ES-I3 (cell line): ENCODE measurements at regions not wholly inside any gene's neighbourhood (a gene's known extent, or its start where the extent isn't known, plus 50 kb on each side); places are given as distances from the start of the nearest gene placed in this dataset.

Experiments
- H3K36me3 ChIP-seq: 2 replicates; pipeline ENCODE4 v1.6.1; 2013; ENCODE audit warnings: mild to moderate bottlenecking, low read length, control low read depth, moderate library complexity; ENCODE audit not compliant: insufficient read depth
- H3K4me1 ChIP-seq: 2 replicates; pipeline ENCODE4 v1.6.1; 2013; ENCODE audit warnings: mild to moderate bottlenecking, control low read depth, low read length; ENCODE audit not compliant: insufficient read depth
- H3K9ac ChIP-seq: 2 replicates; pipeline ENCODE4 v1.6.1; 2013; ENCODE audit warnings: low read depth, mild to moderate bottlenecking, low read length, moderate library complexity
- H3K9me3 ChIP-seq: 2 replicates; pipeline ENCODE4 v1.6.1; 2013; ENCODE audit warnings: mild to moderate bottlenecking, low read length, moderate library complexity; ENCODE audit not compliant: control insufficient read depth, insufficient read depth

DNA sequence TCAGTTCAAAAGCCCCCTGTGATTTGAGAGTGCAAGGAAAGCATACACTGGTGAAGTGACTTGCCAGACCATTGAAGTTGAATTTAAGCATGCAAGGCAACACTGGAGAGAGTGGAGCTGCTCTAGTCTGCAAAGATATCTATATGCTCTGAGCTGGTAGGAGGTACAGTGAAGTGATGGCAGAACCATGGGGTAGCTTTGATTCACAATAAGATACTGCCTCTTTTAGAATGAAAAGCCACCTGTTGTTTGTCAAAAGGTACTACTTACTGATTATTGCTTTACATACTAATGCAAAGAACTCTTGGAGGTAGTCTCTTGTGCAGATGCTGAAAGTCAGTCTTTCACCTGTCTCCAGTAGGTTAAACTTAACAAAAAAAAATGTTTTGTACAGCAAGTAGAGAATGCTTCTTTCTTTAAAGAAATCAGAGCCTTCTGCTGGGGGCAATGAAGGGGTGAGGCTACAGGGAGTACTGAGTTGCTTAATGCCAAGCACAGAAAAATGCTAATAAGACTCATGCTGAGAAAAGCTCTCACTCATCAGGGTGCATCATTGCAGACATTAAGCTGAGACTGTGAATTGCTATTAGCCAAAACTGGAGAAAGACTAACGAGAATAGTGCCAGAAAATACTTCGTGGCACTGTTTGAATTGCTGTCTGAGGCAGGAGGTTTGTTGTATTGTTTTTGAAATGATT lies 1150.5 kb upstream of the TMPRSS15 start:
- Histone ChIP-seq H3K9me3 (no peaks in the 10 kb centered on the region), H3K4me1 (peaks cover 16% of the 10 kb centered on the region; the same call in 1 of the 2 replicates), H3K36me3 (no peaks in the 10 kb centered on the region), H3K9ac (no peak overlapping the region)

DNA sequence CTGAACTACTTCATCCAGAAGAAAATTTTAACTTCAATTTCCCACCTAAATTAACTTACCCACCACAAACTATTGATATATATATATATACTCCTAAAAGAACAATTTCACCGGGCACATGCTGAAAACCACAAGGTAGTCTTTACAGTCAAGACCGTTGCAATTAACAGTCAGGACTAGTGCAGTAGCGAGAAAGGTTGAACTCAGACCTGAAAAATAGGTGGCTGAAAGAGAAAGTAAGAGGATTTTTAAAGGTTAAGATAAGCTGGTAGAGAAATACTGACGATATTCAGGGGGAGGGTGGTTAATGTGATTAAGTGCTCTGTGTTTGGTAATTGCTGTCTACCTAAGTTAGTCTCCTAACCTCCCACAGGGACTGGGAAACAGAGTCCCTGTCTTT lies 1153.5 kb upstream of the TMPRSS15 start:
- no peaks in the 10 kb centered on the region for H3K9me3 ChIP-seq
- H3K36me3 ChIP-seq, result no peaks in the 10 kb centered on the region
- H3K9ac ChIP-seq, result no peak overlapping the region
- H3K4me1 ChIP-seq, result peaks cover 16% of the 10 kb centered on the region; the same call in 1 of the 2 replicates

GRCh38 chr21:19557488-19557887 lies 1153.9 kb upstream of the TMPRSS15 start:
- Histone ChIP-seq H3K4me1 (peaks cover 16% of the 10 kb centered on the region; the same call in 1 of the 2 replicates), H3K36me3 (no peaks in the 10 kb centered on the region), H3K9ac (no peak overlapping the region), H3K9me3 (no peaks in the 10 kb centered on the region)

DNA sequence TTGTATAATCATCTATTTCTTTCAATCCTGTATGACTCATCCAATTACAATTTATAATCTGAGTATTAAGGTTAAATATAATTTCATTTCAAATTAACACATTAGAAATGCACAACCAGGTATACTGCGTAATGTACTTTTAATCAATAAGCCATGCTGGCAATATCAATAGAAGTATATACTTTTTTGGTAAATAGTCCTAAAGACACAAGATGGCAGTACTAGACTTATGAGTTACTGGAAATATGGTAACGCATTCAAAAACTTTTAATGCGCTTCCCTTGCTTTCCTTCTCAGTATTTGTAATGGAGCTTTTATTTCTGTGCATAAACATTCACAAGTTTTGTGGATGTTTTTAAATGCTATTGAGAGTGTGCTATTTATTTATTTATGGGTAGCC lies 1162.0 kb upstream of the TMPRSS15 start:
- H3K9me3 ChIP-seq, result no peaks in the 10 kb centered on the region
- H3K9ac ChIP-seq, result no peak overlapping the region
- H3K4me1 ChIP-seq, result no peaks in the 10 kb centered on the region
- no peaks in the 10 kb centered on the region for H3K36me3 ChIP-seq

DNA sequence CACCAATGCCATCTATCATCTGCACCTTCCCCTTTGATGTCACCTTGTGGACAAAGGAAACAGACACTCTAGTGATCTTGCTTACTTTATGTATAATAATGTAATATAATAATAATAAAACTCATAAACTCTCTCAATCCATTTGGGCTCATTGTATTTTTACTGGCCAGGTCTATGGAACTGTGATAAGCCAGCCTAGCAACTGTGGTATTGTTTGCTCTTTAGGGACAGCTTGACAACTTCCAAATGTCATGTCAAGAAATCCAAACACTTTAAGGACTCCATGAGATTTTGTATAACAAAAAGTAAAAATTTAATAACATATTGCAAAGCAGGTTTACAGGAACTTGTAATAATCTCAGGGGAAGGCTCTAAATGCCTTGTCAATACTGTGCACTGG lies 1163.4 kb upstream of the TMPRSS15 start:
- Histone ChIP-seq H3K9me3 (no peaks in the 10 kb centered on the region), H3K9ac (no peak overlapping the region), H3K4me1 (no peaks in the 10 kb centered on the region), H3K36me3 (no peaks in the 10 kb centered on the region)

DNA sequence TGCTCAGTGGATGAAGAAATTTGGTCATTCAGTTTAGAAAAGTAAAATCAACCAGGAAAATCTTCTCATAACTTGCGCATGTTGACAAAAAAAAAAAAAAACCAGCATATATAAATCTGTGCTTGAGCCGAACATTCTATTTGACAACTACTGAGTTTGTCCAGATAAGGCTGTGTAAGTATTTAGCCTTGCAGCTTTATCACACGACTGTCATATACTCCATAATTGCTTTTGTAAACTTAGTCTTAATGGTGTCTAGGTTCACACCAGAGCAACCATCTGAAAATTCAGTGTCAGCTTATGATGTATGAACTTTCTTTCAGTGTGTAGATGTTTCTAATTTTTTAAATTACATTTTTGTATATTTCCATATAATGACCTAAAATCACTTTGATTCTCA lies 1173.8 kb upstream of the TMPRSS15 start:
- Histone ChIP-seq H3K9me3 (no peaks in the 10 kb centered on the region), H3K36me3 (no peaks in the 10 kb centered on the region), H3K9ac (no peak overlapping the region), H3K4me1 (no peaks in the 10 kb centered on the region)

DNA sequence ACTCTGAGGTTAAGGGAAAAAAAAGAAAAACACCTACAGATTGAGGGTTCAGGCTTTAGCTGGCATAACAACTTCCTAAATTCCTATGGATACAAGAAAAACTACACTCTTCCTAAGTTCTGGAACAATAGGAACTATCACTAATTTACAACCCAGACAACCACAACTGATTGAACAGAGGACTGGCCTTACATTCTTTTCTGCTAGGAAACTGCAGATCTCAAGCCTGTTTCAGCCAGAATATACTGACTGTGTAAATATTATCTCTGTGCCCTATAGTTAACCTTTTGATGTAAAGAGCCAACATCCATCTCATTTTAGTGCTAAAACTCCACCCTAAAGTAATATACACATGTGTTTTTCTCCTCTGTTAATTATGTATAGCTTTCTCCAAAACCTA lies 1186.5 kb upstream of the TMPRSS15 start:
- Histone ChIP-seq H3K4me1 (no peaks in the 10 kb centered on the region), H3K36me3 (no peaks in the 10 kb centered on the region)

GRCh38 chr21:19603011-19603593 lies 1199.5 kb upstream of the TMPRSS15 start:
- no peak overlapping the region for H3K9ac ChIP-seq
- H3K36me3 ChIP-seq, result no peaks in the 10 kb centered on the region
- no peaks in the 10 kb centered on the region; the same call in 1 of the 2 replicates for H3K9me3 ChIP-seq
- peaks cover 8% of the 10 kb centered on the region; the same call in 1 of the 2 replicates for H3K4me1 ChIP-seq

More for the DNA sequence above, 1186.5 kb upstream of the TMPRSS15 start:
- no peaks in the 10 kb centered on the region for H3K9me3 ChIP-seq
- H3K9ac ChIP-seq, result no peak overlapping the region

- Histone ChIP-seq H3K4me1 (peaks cover 8% of the 10 kb centered on the region; the same call in 1 of the 2 replicates), H3K36me3 (no peaks in the 10 kb centered on the region), H3K9me3 (no peaks in the 10 kb centered on the region), H3K9ac (no peak overlapping the region)
Measured at GRCh38 chr21:19608101-19608621, 1204.6 kb upstream of the TMPRSS15 start.

GRCh38 chr21:19609611-19610010 lies 1206.0 kb upstream of the TMPRSS15 start:
- Histone ChIP-seq H3K36me3 (no peaks in the 10 kb centered on the region), H3K9ac (no peak overlapping the region), H3K9me3 (no peaks in the 10 kb centered on the region)

GRCh38 chr21:19621837-19622496 lies 1218.4 kb upstream of the TMPRSS15 start:
- Histone ChIP-seq H3K9me3 (no peaks in the 10 kb centered on the region), H3K36me3 (no peaks in the 10 kb centered on the region), H3K9ac (no peak overlapping the region), H3K4me1 (no peaks in the 10 kb centered on the region)

More at GRCh38 chr21:19609611-19610010, 1206.0 kb upstream of the TMPRSS15 start:
- H3K4me1 ChIP-seq, result peaks cover 8% of the 10 kb centered on the region; the same call in 1 of the 2 replicates

DNA sequence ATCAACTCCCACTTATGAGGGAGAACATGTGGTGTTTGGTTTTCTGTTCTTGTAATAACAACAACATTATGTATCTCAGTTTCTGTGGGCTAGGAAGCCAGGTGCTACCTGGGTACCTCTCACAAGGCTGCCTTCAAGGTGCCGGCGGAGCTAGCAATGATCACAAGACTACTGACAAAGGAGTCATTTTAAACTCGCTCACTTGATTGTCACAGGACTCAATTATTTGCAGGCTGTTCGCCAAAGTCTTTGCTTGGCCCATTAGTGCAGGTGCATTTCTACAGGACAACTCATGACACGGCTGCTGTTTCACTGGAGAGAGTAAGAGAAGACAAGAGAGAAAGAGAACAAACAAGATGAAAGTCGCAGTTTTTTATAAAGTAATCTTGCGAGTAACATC lies 1237.4 kb upstream of the TMPRSS15 start:
- Histone ChIP-seq H3K9ac (no peak overlapping the region), H3K9me3 (no peaks in the 10 kb centered on the region), H3K36me3 (no peaks in the 10 kb centered on the region), H3K4me1 (no peaks in the 10 kb centered on the region)

- H3K4me1 ChIP-seq, result no peaks in the 10 kb centered on the region
- no peaks in the 10 kb centered on the region for H3K9me3 ChIP-seq
- no peak overlapping the region for H3K9ac ChIP-seq
- H3K36me3 ChIP-seq, result no peaks in the 10 kb centered on the region
Measured at GRCh38 chr21:19648391-19648790, 1244.8 kb upstream of the TMPRSS15 start.

DNA sequence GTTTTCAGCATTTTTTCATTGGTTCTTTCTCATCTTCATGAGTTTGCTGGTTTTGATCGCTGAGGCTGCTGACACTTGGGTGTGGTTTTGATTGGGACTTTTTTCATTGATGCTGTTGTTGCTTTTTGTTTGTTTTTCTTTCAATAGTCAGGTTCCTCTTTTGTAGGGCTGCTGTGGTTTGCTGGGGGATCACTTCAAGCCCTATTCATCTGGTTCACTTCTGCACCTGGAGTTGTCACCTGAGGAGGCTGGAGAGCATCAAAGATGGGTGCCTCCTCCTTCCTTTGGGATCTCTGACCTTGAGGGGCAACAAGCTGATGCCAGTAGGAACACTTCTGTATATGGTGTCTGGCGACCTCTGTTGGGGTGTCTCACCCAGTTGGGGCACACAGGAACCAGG lies 1279.9 kb upstream of the TMPRSS15 start:
- no peaks in the 10 kb centered on the region for H3K36me3 ChIP-seq
- H3K9ac ChIP-seq, result no peak overlapping the region
- H3K9me3 ChIP-seq, result no peaks in the 10 kb centered on the region
- no peaks in the 10 kb centered on the region for H3K4me1 ChIP-seq
